H9 (cell line): ENCODE measurements at regions not wholly inside any gene's neighbourhood (a gene's known extent, or its start where the extent isn't known, plus 50 kb on each side); places are given as distances from the start of the nearest gene placed in this dataset.

Experiments used
- DNase-seq: peaks from one replicate; pipeline ENCODE4 v3.0.0-alpha.2; 2017
- H2AFZ ChIP-seq: one replicate; pipeline ENCODE4 v1.6.1; 2013; ENCODE audit warnings: mild to moderate bottlenecking, low read length, control low read depth, moderate library complexity
- H2AK5ac ChIP-seq: 2 replicates; pipeline ENCODE4 v1.6.1; 2013; ENCODE audit warnings: low read length, control low read depth, mixed read lengths; ENCODE audit not compliant: insufficient read length
- H2BK120ac ChIP-seq: one replicate; pipeline ENCODE4 v1.6.1; 2013; ENCODE audit warnings: low read depth, mild to moderate bottlenecking, low read length, control low read depth, inconsistent platforms; ENCODE audit not compliant: poor library complexity, severe bottlenecking
- H2BK12ac ChIP-seq: 2 replicates; pipeline ENCODE4 v1.6.1; 2013; ENCODE audit warnings: low read length, control low read depth, mixed read lengths, low read depth; ENCODE audit not compliant: insufficient read length
- H2BK15ac ChIP-seq: 2 replicates; pipeline ENCODE4 v1.6.1; 2013; ENCODE audit warnings: low read depth, low read length, control low read depth
- H2BK20ac ChIP-seq: one replicate; pipeline ENCODE4 v1.6.1; 2013; ENCODE audit warnings: low read depth, mild to moderate bottlenecking, low read length, control low read depth, inconsistent platforms; ENCODE audit not compliant: poor library complexity, severe bottlenecking
- H2BK5ac ChIP-seq: 2 replicates; pipeline ENCODE4 v1.6.1; 2013; ENCODE audit warnings: low read length, control low read depth, mixed read lengths; ENCODE audit not compliant: insufficient read length
- H3K14ac ChIP-seq: 2 replicates; pipeline ENCODE4 v1.6.1; 2013; ENCODE audit warnings: low read length, control low read depth; ENCODE audit not compliant: insufficient read depth
- H3K18ac ChIP-seq: 2 replicates; pipeline ENCODE4 v1.6.1; 2013; ENCODE audit warnings: low read depth, mild to moderate bottlenecking, mixed read lengths, low read length, control low read depth; ENCODE audit not compliant: insufficient read length
- H3K23ac ChIP-seq: 2 replicates; pipeline ENCODE4 v1.6.1; 2013; ENCODE audit warnings: low read length, control low read depth, mixed read lengths, low read depth; ENCODE audit not compliant: insufficient read length
- H3K23me2 ChIP-seq: 2 replicates; pipeline ENCODE4 v1.6.1; 2013; ENCODE audit warnings: low read depth, mild to moderate bottlenecking, mixed read lengths, low read length, control low read depth; ENCODE audit not compliant: insufficient read length, poor library complexity, severe bottlenecking
- H3K27ac ChIP-seq: 2 replicates; pipeline ENCODE4 v1.5.1; 2013; ENCODE audit warnings: low read length, control low read depth, mixed read lengths, low read depth; ENCODE audit not compliant: insufficient read length
- H3K27me3 ChIP-seq: 2 replicates; pipeline ENCODE4 v1.6.1; 2013; ENCODE audit warnings: low read length, control low read depth, inconsistent platforms; ENCODE audit not compliant: insufficient read depth
- H3K4ac ChIP-seq: 2 replicates; pipeline ENCODE4 v1.6.1; 2013; ENCODE audit warnings: low read depth, mild to moderate bottlenecking, control low read depth, inconsistent platforms, low read length, moderate library complexity
- H3K4me1 ChIP-seq: 2 replicates; pipeline ENCODE4 v1.6.1; 2013; ENCODE audit warnings: low read length, control low read depth, inconsistent platforms; ENCODE audit not compliant: insufficient read depth
- H3K4me2 ChIP-seq: 2 replicates; pipeline ENCODE4 v1.6.1; 2013; ENCODE audit warnings: low read length, control low read depth, mixed read lengths; ENCODE audit not compliant: insufficient read length, insufficient read depth
- H3K56ac ChIP-seq: 2 replicates; pipeline ENCODE4 v1.6.1; 2013; ENCODE audit warnings: low read depth, mild to moderate bottlenecking, mixed read lengths, low read length, control low read depth; ENCODE audit not compliant: insufficient read length
- H3K79me1 ChIP-seq: 2 replicates; pipeline ENCODE4 v1.6.1; 2013; ENCODE audit warnings: low read depth, mild to moderate bottlenecking, moderate library complexity, low read length, control low read depth, inconsistent platforms; ENCODE audit not compliant: insufficient read depth, poor library complexity, severe bottlenecking
- H3K79me2 ChIP-seq: 2 replicates; pipeline ENCODE4 v1.6.1; 2013; ENCODE audit warnings: low read length, control low read depth, inconsistent platforms; ENCODE audit not compliant: insufficient read depth
- H3K9ac ChIP-seq: 2 replicates; pipeline ENCODE4 v1.6.1; 2013; ENCODE audit warnings: low read length, control low read depth, mixed read lengths; ENCODE audit not compliant: insufficient read length; ENCODE audit errors: extremely low read depth
- H3K9me3 ChIP-seq: one replicate; pipeline ENCODE4 v1.6.1; 2013; ENCODE audit warnings: low read depth, low read length, inconsistent platforms; ENCODE audit not compliant: control insufficient read depth
- H3T11ph ChIP-seq: one replicate; pipeline ENCODE4 v1.6.1; 2013; ENCODE audit warnings: mild to moderate bottlenecking, low read length, control low read depth, inconsistent platforms
- H4K20me1 ChIP-seq: one replicate; pipeline ENCODE4 v1.6.1; 2013; ENCODE audit not compliant: control insufficient read depth, insufficient read length, insufficient read depth
- H4K5ac ChIP-seq: 2 replicates; pipeline ENCODE4 v1.6.1; 2013; ENCODE audit warnings: low read depth, mild to moderate bottlenecking, mixed read lengths, low read length, control low read depth; ENCODE audit not compliant: insufficient read length
- H4K8ac ChIP-seq: replicated peaks from 2 replicates; pipeline ENCODE4 v1.6.1; 2013; ENCODE audit warnings: low read length, control low read depth, mixed read lengths, low read depth; ENCODE audit not compliant: insufficient read length
- H4K91ac ChIP-seq: 2 replicates; pipeline ENCODE4 v1.6.1; 2013; ENCODE audit warnings: low read depth, mild to moderate bottlenecking, moderate library complexity, mixed read lengths, low read length, control low read depth; ENCODE audit not compliant: insufficient read length
- H3K27ac Mint-ChIP-seq, 3 experiments: 2 replicates in 2 of 3; 3 replicates in 1 of 3; pipeline ENCODE4 v1.8.0; 2020 to 2021; ENCODE audit warnings: mixed read lengths in 3 of 3, mild to moderate bottlenecking in 1 of 3, moderate library complexity in 1 of 3
- H3K27me3 Mint-ChIP-seq: 2 replicates; pipeline ENCODE4 v1.8.0; 2021; ENCODE audit warnings: low read depth, mild to moderate bottlenecking, moderate library complexity, mixed read lengths
- H3K36me3 Mint-ChIP-seq, 3 experiments: 2 replicates in 2 of 3; 3 replicates in 1 of 3; pipeline ENCODE4 v1.8.0; 2020 to 2021; ENCODE audit warnings: low read depth in 3 of 3, mixed read lengths in 3 of 3; ENCODE audit not compliant: insufficient read depth in 1 of 3
- H3K4me1 Mint-ChIP-seq, 2 experiments: 2 replicates each; pipeline ENCODE4 v1.8.0; 2020; ENCODE audit warnings: mixed read lengths in 2 of 2
- H3K4me3 Mint-ChIP-seq, 2 experiments: 2 replicates in 1 of 2; 3 replicates in 1 of 2; pipeline ENCODE4 v1.8.0; 2020 to 2021; ENCODE audit warnings: mild to moderate bottlenecking in 2 of 2, mixed read lengths in 2 of 2, moderate library complexity in 1 of 2
- H3K9me3 Mint-ChIP-seq, 2 experiments: 2 replicates in 1 of 2; 3 replicates in 1 of 2; pipeline ENCODE4 v1.8.0; 2020; ENCODE audit warnings: mild to moderate bottlenecking in 2 of 2, mixed read lengths in 2 of 2, moderate library complexity in 1 of 2
- WGBS: extraction: QIAGEN DNeasy Blood & Tissue Kit; methylation state at CpG from one replicate; pipeline ENCODE4 v1.1.7; 2013; ENCODE audit warnings: missing lambda C conversion rate, low lambda C conversion rate, mixed read lengths; ENCODE audit not compliant: insufficient read length; ENCODE audit errors: extremely low coverage; 5-methylcytosine and 5-hydroxymethylcytosine counted together
- TF ChIP-seq, protein P1 (sequence below): fragments of 200-600 bp; sonication (generic); conservative IDR thresholded peaks from 3 replicates; pipeline ENCODE4 v1.8.0; 2021; ENCODE audit warnings: antibody characterized with exemption, mild to moderate bottlenecking

DNA sequence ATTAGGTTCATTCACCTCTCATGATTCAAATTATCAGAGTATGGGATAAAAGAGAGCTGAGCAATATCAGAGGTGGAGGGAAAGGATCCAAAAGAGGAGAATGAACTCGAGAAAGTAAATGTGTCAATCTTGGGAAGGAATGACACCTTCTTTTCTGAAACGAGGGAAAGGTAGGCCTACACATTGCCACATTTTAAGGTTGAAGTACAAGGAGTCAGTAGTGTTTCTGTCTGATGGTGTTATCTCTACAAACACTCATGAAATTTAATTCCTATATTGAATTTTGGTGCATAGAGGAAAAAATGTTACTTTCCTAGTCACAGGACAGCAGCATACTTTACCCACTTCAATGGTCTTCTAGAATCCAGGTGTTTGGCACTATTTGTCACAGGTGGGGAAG, 90.2 kb downstream of the DNAJB9 start:
- Histone ChIP-seq H4K91ac (no peak overlapping the region), H2BK120ac (no peak overlapping the region), H4K20me1 (no peaks in the 10 kb centered on the region), H3K9me3 (no peaks in the 10 kb centered on the region), H3K4ac (no peak overlapping the region), H3K27ac (no peak overlapping the region), H4K5ac (no peak overlapping the region), H3K56ac (no peak overlapping the region), H3K18ac (no peak overlapping the region), H3K4me1 (no peaks in the 10 kb centered on the region), H2BK12ac (no peak overlapping the region), H3K23ac (no peak overlapping the region), H4K8ac (no peak overlapping the region), H2AFZ (no peak overlapping the region), H2BK20ac (no peak overlapping the region), H3T11ph (no peak overlapping the region), H2BK15ac (no peak overlapping the region), H3K4me2 (no peak overlapping the region), H3K14ac (no peak overlapping the region), H3K9ac (no peak overlapping the region), H2BK5ac (no peak overlapping the region), H3K27me3 (no peaks in the 10 kb centered on the region), H3K79me1 (no peaks in the 10 kb centered on the region), H3K23me2 (no peaks in the 10 kb centered on the region), H3K79me2 (no peaks in the 10 kb centered on the region), H2AK5ac (no peak overlapping the region)
- Mint-ChIP-seq H3K27ac (no peak overlapping the region), H3K9me3 (no peaks in the 10 kb centered on the region), H3K4me3 (no peak overlapping the region), H3K27me3 (no peaks in the 10 kb centered on the region), H3K4me1 (peaks cover 0 to 7% of the 10 kb centered on the region in 2 experiments; a peak in 1 of 4 replicates), H3K36me3 (no peaks in the 10 kb centered on the region)
- no peak for DNase-seq
- WGBS, result no CpG with 5 or more reads among the region's 2 CpGs
- TF ChIP-seq, protein P1, sequence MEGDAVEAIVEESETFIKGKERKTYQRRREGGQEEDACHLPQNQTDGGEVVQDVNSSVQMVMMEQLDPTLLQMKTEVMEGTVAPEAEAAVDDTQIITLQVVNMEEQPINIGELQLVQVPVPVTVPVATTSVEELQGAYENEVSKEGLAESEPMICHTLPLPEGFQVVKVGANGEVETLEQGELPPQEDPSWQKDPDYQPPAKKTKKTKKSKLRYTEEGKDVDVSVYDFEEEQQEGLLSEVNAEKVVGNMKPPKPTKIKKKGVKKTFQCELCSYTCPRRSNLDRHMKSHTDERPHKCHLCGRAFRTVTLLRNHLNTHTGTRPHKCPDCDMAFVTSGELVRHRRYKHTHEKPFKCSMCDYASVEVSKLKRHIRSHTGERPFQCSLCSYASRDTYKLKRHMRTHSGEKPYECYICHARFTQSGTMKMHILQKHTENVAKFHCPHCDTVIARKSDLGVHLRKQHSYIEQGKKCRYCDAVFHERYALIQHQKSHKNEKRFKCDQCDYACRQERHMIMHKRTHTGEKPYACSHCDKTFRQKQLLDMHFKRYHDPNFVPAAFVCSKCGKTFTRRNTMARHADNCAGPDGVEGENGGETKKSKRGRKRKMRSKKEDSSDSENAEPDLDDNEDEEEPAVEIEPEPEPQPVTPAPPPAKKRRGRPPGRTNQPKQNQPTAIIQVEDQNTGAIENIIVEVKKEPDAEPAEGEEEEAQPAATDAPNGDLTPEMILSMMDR, result no peak
